HCT116 (cell line): ENCODE measurements at regions not wholly inside any gene's neighbourhood (a gene's known extent, or its start where the extent isn't known, plus 50 kb on each side); places are given as distances from the start of the nearest gene placed in this dataset.

Experiments
- CBX3 ChIP-seq: IDR thresholded peaks from 2 replicates; pipeline ENCODE4 v1.6.1; 2012; ENCODE audit warnings: low read depth
- CEBPB ChIP-seq: IDR thresholded peaks from 2 replicates; pipeline ENCODE4 v1.6.1; 2012; ENCODE audit warnings: low read depth
- EZH2phosphoT487 ChIP-seq: fragments of 200-600 bp; IDR thresholded peaks from 2 replicates; pipeline ENCODE4 v1.6.1; 2018; ENCODE audit warnings: antibody characterized with exemption, borderline replicate concordance
- MAX ChIP-seq: IDR thresholded peaks from 2 replicates; pipeline ENCODE4 v1.6.1; 2012
- REST ChIP-seq: IDR thresholded peaks from 2 replicates; pipeline ENCODE4 v1.6.1; 2012; ENCODE audit warnings: low read depth
- TCF7L2 ChIP-seq: IDR thresholded peaks from 2 replicates; pipeline ENCODE4 v1.7.0; 2011; ENCODE audit warnings: borderline replicate concordance, inconsistent platforms; ENCODE audit not compliant: insufficient read depth, insufficient read length; ENCODE audit errors: extremely low read depth
- ZBTB33 ChIP-seq: IDR thresholded peaks from 2 replicates; pipeline ENCODE4 v1.6.1; 2011; ENCODE audit warnings: mild to moderate bottlenecking, low read length, moderate library complexity; ENCODE audit not compliant: insufficient replicate concordance; ENCODE audit errors: extremely low read depth
- ZNF274 ChIP-seq: fragments of 200-500 bp; sonication (Bioruptor generic); IDR thresholded peaks from 2 replicates; pipeline ENCODE4 v1.6.1; 2014; ENCODE audit warnings: mild to moderate bottlenecking, low read depth, low read length, inconsistent platforms
- TF ChIP-seq, protein P1 (sequence below), 3 experiments: fragments of 200-600 bp in 1 of 3; sonication (generic) in 1 of 3; IDR thresholded peaks in 2 of 3; conservative IDR thresholded peaks in 1 of 3; 2 replicates each; pipeline ENCODE4 v1.5.1; 2012 to 2017; ENCODE audit warnings: low read depth in 2 of 3, low read length in 2 of 3, antibody characterized with exemption in 1 of 3, borderline replicate concordance in 1 of 3, control low read depth in 1 of 3, mild to moderate bottlenecking in 1 of 3, mixed read lengths in 1 of 3, mixed run types in 1 of 3, moderate library complexity in 1 of 3; ENCODE audit not compliant: insufficient read depth in 1 of 3

GRCh38 chr13:68185444-68186141 lies 955.5 kb upstream of the PCDH9 start:
- TF ChIP-seq TCF7L2 = no peak
- no peak for TF ChIP-seq ZNF274
- TF ChIP-seq, protein P1, sequence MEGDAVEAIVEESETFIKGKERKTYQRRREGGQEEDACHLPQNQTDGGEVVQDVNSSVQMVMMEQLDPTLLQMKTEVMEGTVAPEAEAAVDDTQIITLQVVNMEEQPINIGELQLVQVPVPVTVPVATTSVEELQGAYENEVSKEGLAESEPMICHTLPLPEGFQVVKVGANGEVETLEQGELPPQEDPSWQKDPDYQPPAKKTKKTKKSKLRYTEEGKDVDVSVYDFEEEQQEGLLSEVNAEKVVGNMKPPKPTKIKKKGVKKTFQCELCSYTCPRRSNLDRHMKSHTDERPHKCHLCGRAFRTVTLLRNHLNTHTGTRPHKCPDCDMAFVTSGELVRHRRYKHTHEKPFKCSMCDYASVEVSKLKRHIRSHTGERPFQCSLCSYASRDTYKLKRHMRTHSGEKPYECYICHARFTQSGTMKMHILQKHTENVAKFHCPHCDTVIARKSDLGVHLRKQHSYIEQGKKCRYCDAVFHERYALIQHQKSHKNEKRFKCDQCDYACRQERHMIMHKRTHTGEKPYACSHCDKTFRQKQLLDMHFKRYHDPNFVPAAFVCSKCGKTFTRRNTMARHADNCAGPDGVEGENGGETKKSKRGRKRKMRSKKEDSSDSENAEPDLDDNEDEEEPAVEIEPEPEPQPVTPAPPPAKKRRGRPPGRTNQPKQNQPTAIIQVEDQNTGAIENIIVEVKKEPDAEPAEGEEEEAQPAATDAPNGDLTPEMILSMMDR (IDR thresholded peaks at IDR 0.05 in 2 of 3, conservative IDR thresholded peaks at IDR 0.05 in 1 of 3; ENCODE audit: borderline replicate concordance in 1 of 3, insufficient read depth in 1 of 3, low read depth in 2 of 3, low read length in 2 of 3) = no peak
- no peak for TF ChIP-seq CEBPB
- TF ChIP-seq CBX3 = no peak
- no peak for TF ChIP-seq REST
- TF ChIP-seq ZBTB33 = no peak
- TF ChIP-seq EZH2phosphoT487 = no peak
- TF ChIP-seq MAX = no peak
